PC-9 (cell line): ENCODE measurements at regions not wholly inside any gene's neighbourhood (a gene's known extent, or its start where the extent isn't known, plus 50 kb on each side); places are given as distances from the start of the nearest gene placed in this dataset.

ENCODE experiments used
- BruUV-seq: library from RNA; stranded (reverse); fragments of 400-500 nt; replicated peaks from 2 replicates; lab custom pipeline; 2021; lab: Mats Ljungman, UMichigan
- CTCF ChIA-PET: fragments of 300-600 bp; sonication (Branson Sonifier 250); formaldehyde crosslinking; loops from one replicate; lab custom pipeline; 2022; ENCODE audit warnings: antibody characterized with exemption; lab: Charles Lee
- POLR2A ChIA-PET: fragments of 300-600 bp; sonication (Branson Sonifier 250); formaldehyde crosslinking; loops from one replicate; lab custom pipeline; 2022; ENCODE audit warnings: antibody characterized with exemption; ENCODE audit not compliant: unreplicated experiment; lab: Charles Lee
- DNase-seq, 2 experiments: peaks; one replicate each; pipeline versions ENCODE4 v3.0.0 to v3.0.0-alpha.2; 2015 to 2022; ENCODE audit warnings: mixed read lengths in 1 of 2
- H2AFZ ChIP-seq: fragments of 200-600 bp; sonication (generic); 2 replicates; pipeline ENCODE4 v1.8.1; 2017; ENCODE audit warnings: antibody characterized with exemption
- H3F3A ChIP-seq: fragments of 200-600 bp; sonication (generic); 2 replicates; pipeline ENCODE4 v1.8.1; 2017; ENCODE audit warnings: antibody characterized with exemption, mild to moderate bottlenecking, low read depth; ENCODE audit not compliant: insufficient read depth
- H3K27ac ChIP-seq: fragments of 200-600 bp; sonication (generic); 2 replicates; pipeline ENCODE4 v1.6.1; 2016; ENCODE audit warnings: mixed run types
- H3K27me3 ChIP-seq: fragments of 200-600 bp; sonication (generic); 2 replicates; pipeline ENCODE4 v1.6.1; 2016; ENCODE audit warnings: low read depth, mixed run types; ENCODE audit not compliant: insufficient read depth
- H3K36me3 ChIP-seq: fragments of 200-600 bp; sonication (generic); 2 replicates; pipeline ENCODE4 v1.6.1; 2016; ENCODE audit warnings: low read depth, mixed run types
- H3K4me1 ChIP-seq: fragments of 200-600 bp; sonication (generic); replicated peaks from 2 replicates; pipeline ENCODE4 v1.6.1; 2016; ENCODE audit warnings: mixed run types; ENCODE audit not compliant: insufficient read depth
- H3K4me2 ChIP-seq: fragments of 200-600 bp; sonication (generic); 2 replicates; pipeline ENCODE4 v1.6.1; 2017; ENCODE audit warnings: mixed run types
- H3K4me3 ChIP-seq: fragments of 200-600 bp; sonication (generic); 2 replicates; pipeline ENCODE4 v1.6.1; 2016; ENCODE audit warnings: mixed run types
- H3K79me2 ChIP-seq: fragments of 200-600 bp; sonication (generic); 2 replicates; pipeline ENCODE4 v1.6.1; 2017; ENCODE audit warnings: low read depth, mixed run types
- H3K9me2 ChIP-seq: fragments of 200-600 bp; sonication (generic); 2 replicates; pipeline ENCODE4 v1.8.1; 2017; ENCODE audit warnings: mild to moderate bottlenecking; ENCODE audit not compliant: insufficient read depth
- H3K9me3 ChIP-seq: fragments of 200-600 bp; sonication (generic); 2 replicates; pipeline ENCODE4 v1.8.1; 2016; ENCODE audit warnings: low read depth; ENCODE audit not compliant: insufficient read depth
- H4K20me1 ChIP-seq: fragments of 200-600 bp; sonication (generic); 2 replicates; pipeline ENCODE4 v1.8.1; 2017; ENCODE audit not compliant: insufficient read depth
- CTCF ChIP-seq: fragments of 200-600 bp; sonication (generic); conservative IDR thresholded peaks from 2 replicates; pipeline ENCODE4 v1.6.1; 2017; ENCODE audit warnings: mixed run types, antibody characterized with exemption, mild to moderate bottlenecking, moderate library complexity
- EZH2 ChIP-seq: fragments of 200-600 bp; sonication (generic); IDR thresholded peaks from 2 replicates; pipeline ENCODE4 v1.8.0; 2017; ENCODE audit warnings: antibody characterized with exemption, low read depth
- intact Hi-C: fragments of 100-400 bp; cut with micrococcal nuclease; formaldehyde crosslinking; loops from one replicate; pipeline ENCODE4 v1.10.0; 2022; ENCODE audit not compliant: unreplicated experiment

- Histone ChIP-seq H3K4me1 (peaks cover 53% of the 10 kb centered on the region), H3K9me2 (no peaks in the 10 kb centered on the region), H3K27ac (peak overlapping the region; percentile 20; the same call in 1 of the 2 replicates), H2AFZ (no peak overlapping the region), H4K20me1 (no peaks in the 10 kb centered on the region), H3K27me3 (no peaks in the 10 kb centered on the region), H3F3A (peaks cover 30% of the 10 kb centered on the region), H3K9me3 (peaks cover 11% of the 10 kb centered on the region; the same call in 1 of the 2 replicates), H3K4me3 (no peak overlapping the region), H3K4me2 (peak overlapping the region; percentile 64), H3K79me2 (no peaks in the 10 kb centered on the region), H3K36me3 (0 out of 2 replicates have a peak, but pooled peaks cover 3% of the 10 kb centered on the region)
- POLR2A ChIA-PET, result interaction anchor here (0.6 to 1.6 kb wide), 3 partner anchors 14 to 785 kb away, joined by 3 to 8 read pairs (median 5); no protein-coding TSS in a partner anchor
- CTCF ChIA-PET, result interaction anchor here (0.8 to 1.1 kb wide), 2 partner anchors 11 to 34 kb away, joined by 3 to 5 read pairs; no protein-coding TSS in a partner anchor
- TF ChIP-seq CTCF (no peak), EZH2 (no peak)
- intact Hi-C loops, result loop anchor here (1.0 to 5.0 kb wide), 4 partner anchors 11 to 148 kb away; no protein-coding TSS in a partner anchor
- no TSS peak for BruUV-seq
- DNase-seq, result peak; percentile 54 to 80
These were observed 153.9 kb upstream of the NDUFV2 start for GRCh38 chr18:8948471-8949149.

- H3F3A ChIP-seq, result peaks cover 32% of the 10 kb centered on the region
- H3K4me3 ChIP-seq, result no peak overlapping the region
- H3K9me2 ChIP-seq, result no peaks in the 10 kb centered on the region
- H3K27ac ChIP-seq, result peak overlapping the region; percentile 20; the same call in 1 of the 2 replicates
- intact Hi-C loops, result loop anchor here (2.0 to 5.0 kb wide), 3 partner anchors 58 to 148 kb away; no protein-coding TSS in a partner anchor
- peaks cover 11% of the 10 kb centered on the region; the same call in 1 of the 2 replicates for H3K9me3 ChIP-seq
- DNase-seq, result no peak
- H3K4me2 ChIP-seq, result peak overlapping the region; percentile 64
- 0 out of 2 replicates have a peak, but pooled peaks cover 3% of the 10 kb centered on the region for H3K36me3 ChIP-seq
- H3K4me1 ChIP-seq, result peaks cover 48% of the 10 kb centered on the region
- H4K20me1 ChIP-seq, result no peaks in the 10 kb centered on the region
- CTCF ChIA-PET, result no interaction called here
- H3K79me2 ChIP-seq, result no peaks in the 10 kb centered on the region
- H2AFZ ChIP-seq, result no peak overlapping the region
- no TSS peak for BruUV-seq
- no peaks in the 10 kb centered on the region for H3K27me3 ChIP-seq
- no peak for TF ChIP-seq CTCF
- no peak for TF ChIP-seq EZH2
- POLR2A ChIA-PET, result interaction anchor here (0.6 to 1.6 kb wide), 3 partner anchors 13 to 785 kb away, joined by 3 to 8 read pairs (median 5); no protein-coding TSS in a partner anchor
These were observed 153.3 kb upstream of the NDUFV2 start for GRCh38 chr18:8949206-8949605.

- BruUV-seq, result no TSS peak
- Histone ChIP-seq H4K20me1 (no peaks in the 10 kb centered on the region), H3K9me3 (peaks cover 6% of the 10 kb centered on the region; the same call in 1 of the 2 replicates), H3K4me1 (peaks cover 39% of the 10 kb centered on the region), H3K36me3 (0 out of 2 replicates have a peak, but pooled peaks cover 1% of the 10 kb centered on the region), H3K27me3 (no peaks in the 10 kb centered on the region), H3K4me3 (no peak overlapping the region), H2AFZ (no peak overlapping the region), H3K9me2 (no peaks in the 10 kb centered on the region), H3K4me2 (no peak overlapping the region), H3K27ac (no peak overlapping the region), H3K79me2 (no peaks in the 10 kb centered on the region), H3F3A (peaks cover 22% of the 10 kb centered on the region)
- TF ChIP-seq EZH2, result no peak
- TF ChIP-seq CTCF, result no peak
- ChIA-PET CTCF (no interaction called here), POLR2A (no interaction called here)
- intact Hi-C loops, result no loop called here
- peak in 1 of 2 experiments; percentile 29 for DNase-seq
These were observed 151.0 kb upstream of the NDUFV2 start for GRCh38 chr18:8951491-8951890.
